ENCODE measurements at regions not wholly inside any gene's neighbourhood (a gene's known extent, or its start where the extent isn't known, plus 50 kb on each side); places are given as distances from the start of the nearest gene placed in this dataset.
"Not testable (repeated sequence)": the region's sequence is repeated elsewhere in the genome, so short reads cannot be mapped to it uniquely, and the experiment has no call there.

DNA sequence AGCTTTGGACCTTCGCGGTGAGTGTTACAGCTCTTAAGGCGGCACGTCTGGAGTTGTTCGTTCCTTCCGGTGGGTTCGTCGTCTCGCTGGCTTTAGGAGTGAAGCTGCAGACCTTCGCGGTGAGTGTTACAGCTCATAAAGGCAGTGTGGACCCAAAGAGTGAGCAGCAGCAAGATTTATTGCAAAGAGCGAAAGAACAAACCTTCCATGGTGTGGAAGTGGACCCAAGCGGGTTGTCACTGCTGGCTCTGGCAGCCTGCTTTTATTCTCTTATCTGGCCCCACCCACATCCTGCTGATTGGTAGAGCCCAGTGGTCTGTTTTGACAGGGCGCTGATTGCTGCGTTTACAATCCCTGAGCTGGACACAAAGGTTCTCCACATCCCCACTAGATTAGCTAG lies 396.1 kb upstream of the LCORL start:
- WGBS = 94% methylated on average over 15 of the region's 15 CpGs
- H2BK5ac ChIP-seq (ENCODE audit: low read depth, low read length, poor library complexity, severe bottlenecking); H3K18ac ChIP-seq (ENCODE audit: low read depth in 1 of 2, low read length in 2 of 2); H3K36me3 ChIP-seq (ENCODE audit: control insufficient read depth in 1 of 2, insufficient read depth in 2 of 2, low read depth in 1 of 2, low read length in 2 of 2); H3K27me3 ChIP-seq (ENCODE audit: control insufficient read depth in 1 of 2, insufficient read depth in 1 of 2, low read length in 2 of 2); H2BK12ac ChIP-seq (ENCODE audit: low read length in 2 of 2); H3K23ac ChIP-seq (ENCODE audit: low read length in 2 of 2); H3K9me3 ChIP-seq (ENCODE audit: control insufficient read depth, low read length); H2BK120ac ChIP-seq (ENCODE audit: low read depth, low read length); H4K91ac ChIP-seq (ENCODE audit: low read length); H3K79me1 ChIP-seq (replicated peaks; ENCODE audit: low read length, poor library complexity, severe bottlenecking); H3K14ac ChIP-seq (ENCODE audit: low read length in 2 of 2); DNase-seq; H3K4me1 ChIP-seq (ENCODE audit: control insufficient read depth, insufficient read depth, low read depth, low read length); H2AFZ ChIP-seq (ENCODE audit: low read depth, low read length); H2AK5ac ChIP-seq (ENCODE audit: low read length, severe bottlenecking); H3K4me2 ChIP-seq (ENCODE audit: low read length, poor library complexity, severe bottlenecking); H2BK15ac ChIP-seq (ENCODE audit: low read depth, poor library complexity, severe bottlenecking); H3K4ac ChIP-seq (ENCODE audit: low read depth in 1 of 2, low read length in 2 of 2); H3K4me3 ChIP-seq (ENCODE audit: insufficient read depth in 1 of 2, low read depth in 1 of 2, low read length in 2 of 2); H3K9ac ChIP-seq (ENCODE audit: low read length); H4K8ac ChIP-seq (ENCODE audit: low read length); H3K27ac ChIP-seq (ENCODE audit: low read length, poor library complexity, severe bottlenecking): not testable (repeated sequence)

DNA sequence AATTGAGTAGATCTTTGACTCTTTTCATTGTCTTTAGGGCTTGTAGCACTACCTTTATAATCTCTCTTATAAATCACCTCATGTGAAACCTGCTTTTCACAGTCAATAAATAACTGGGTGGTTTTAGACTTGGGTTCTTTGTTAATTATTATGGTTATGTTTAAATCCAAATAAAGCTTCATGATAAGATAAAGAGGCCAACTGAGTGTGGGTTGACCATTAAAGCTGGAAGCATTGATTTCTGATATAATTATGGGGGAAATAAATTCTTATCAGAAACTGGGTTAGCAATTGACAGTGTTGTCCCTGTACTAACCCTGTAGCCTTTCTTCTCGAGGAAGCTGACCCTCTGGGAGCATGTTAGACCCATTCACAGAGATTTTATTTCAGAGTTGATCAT lies 384.7 kb upstream of the LCORL start:
- H3K9ac ChIP-seq (ENCODE audit: low read length) = no peak overlapping the region
- no peak overlapping the region for H2AFZ ChIP-seq (ENCODE audit: low read depth, low read length)
- no peak overlapping the region for H2BK5ac ChIP-seq (ENCODE audit: low read depth, low read length, poor library complexity, severe bottlenecking)
- no peak for DNase-seq
- H2BK120ac ChIP-seq (ENCODE audit: low read depth, low read length) = no peak overlapping the region
- H2AK5ac ChIP-seq (ENCODE audit: low read length, severe bottlenecking) = no peak overlapping the region
- no peak overlapping the region for H3K23ac ChIP-seq (ENCODE audit: low read length in 2 of 2)
- H4K91ac ChIP-seq (ENCODE audit: low read length) = no peak overlapping the region
- WGBS = 9% methylated on average over 1 of the region's 1 CpG
- H2BK15ac ChIP-seq (ENCODE audit: low read depth, poor library complexity, severe bottlenecking) = no peak overlapping the region
- H3K27me3 ChIP-seq (ENCODE audit: control insufficient read depth in 1 of 2, insufficient read depth in 1 of 2, low read length in 2 of 2) = no peaks in the 10 kb centered on the region
- no peak overlapping the region for H4K8ac ChIP-seq (ENCODE audit: low read length)
- no peak overlapping the region for H3K18ac ChIP-seq (ENCODE audit: low read depth in 1 of 2, low read length in 2 of 2)
- no peak overlapping the region for H3K14ac ChIP-seq (ENCODE audit: low read length in 2 of 2)
- H3K36me3 ChIP-seq (ENCODE audit: control insufficient read depth in 1 of 2, insufficient read depth in 2 of 2, low read depth in 1 of 2, low read length in 2 of 2) = no peaks in the 10 kb centered on the region
- H2BK12ac ChIP-seq (ENCODE audit: low read length in 2 of 2) = no peak overlapping the region
- no peak overlapping the region for H3K4me2 ChIP-seq (ENCODE audit: low read length, poor library complexity, severe bottlenecking)
- H3K4me1 ChIP-seq (ENCODE audit: control insufficient read depth, insufficient read depth, low read depth, low read length) = no peaks in the 10 kb centered on the region
- no peak overlapping the region for H3K4ac ChIP-seq (ENCODE audit: low read depth in 1 of 2, low read length in 2 of 2)
- H3K79me1 ChIP-seq (replicated peaks; ENCODE audit: low read length, poor library complexity, severe bottlenecking) = no peaks in the 10 kb centered on the region
- no peak overlapping the region for H3K4me3 ChIP-seq (ENCODE audit: insufficient read depth in 1 of 2, low read depth in 1 of 2, low read length in 2 of 2)
- H3K27ac ChIP-seq (ENCODE audit: low read length, poor library complexity, severe bottlenecking) = no peak overlapping the region
- H3K9me3 ChIP-seq (ENCODE audit: control insufficient read depth, low read length) = no peaks in the 10 kb centered on the region

DNA sequence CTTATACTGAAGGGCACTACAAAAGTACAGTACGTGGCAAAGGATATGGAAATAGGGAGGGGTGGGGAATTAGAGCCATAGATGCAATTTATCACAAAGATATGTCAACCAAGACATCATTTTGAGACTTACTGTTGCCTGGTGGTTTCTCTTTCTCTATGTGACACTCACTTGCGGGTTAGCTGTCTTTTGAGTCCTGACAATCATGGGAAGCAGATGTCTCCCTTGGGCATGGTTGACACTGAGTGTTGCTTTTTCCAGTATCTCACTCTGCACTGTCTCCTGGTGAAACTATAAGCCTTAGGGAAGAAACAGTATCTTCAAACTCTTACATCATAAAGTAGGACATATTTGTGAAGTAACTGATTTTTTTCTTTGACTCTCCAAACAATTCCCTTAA lies 383.5 kb upstream of the LCORL start:
- no peak overlapping the region for H3K27ac ChIP-seq (ENCODE audit: low read length, poor library complexity, severe bottlenecking)
- WGBS = 80% methylated on average over 1 of the region's 2 CpGs

DNA sequence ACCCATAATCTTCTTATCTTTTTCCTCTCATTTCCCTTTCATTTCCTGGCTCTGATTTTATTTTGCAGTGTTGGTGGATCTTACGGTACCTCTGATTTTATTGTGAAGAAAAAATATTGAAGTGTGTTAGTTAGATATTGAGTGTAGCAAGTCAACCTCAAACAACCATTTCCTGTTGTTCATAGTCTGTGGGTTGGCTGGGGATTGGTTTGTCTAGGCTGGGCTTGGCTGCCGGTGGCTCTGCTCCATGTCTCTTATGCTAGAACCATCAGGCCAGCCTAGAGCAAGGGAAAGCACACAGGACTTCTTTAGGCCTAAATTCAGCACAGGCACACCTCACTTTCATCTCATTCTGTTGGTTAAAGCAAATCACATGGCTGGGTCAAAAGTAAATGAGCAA lies 383.1 kb upstream of the LCORL start:
- Histone ChIP-seq H4K8ac (ENCODE audit: low read length) (no peak overlapping the region), H3K27me3 (ENCODE audit: control insufficient read depth in 1 of 2, insufficient read depth in 1 of 2, low read length in 2 of 2) (no peaks in the 10 kb centered on the region), H2AK5ac (ENCODE audit: low read length, severe bottlenecking) (no peak overlapping the region), H3K36me3 (ENCODE audit: control insufficient read depth in 1 of 2, insufficient read depth in 2 of 2, low read depth in 1 of 2, low read length in 2 of 2) (no peaks in the 10 kb centered on the region), H2BK15ac (ENCODE audit: low read depth, poor library complexity, severe bottlenecking) (no peak overlapping the region), H2BK5ac (ENCODE audit: low read depth, low read length, poor library complexity, severe bottlenecking) (no peak overlapping the region), H3K9ac (ENCODE audit: low read length) (no peak overlapping the region), H3K79me1 (replicated peaks; ENCODE audit: low read length, poor library complexity, severe bottlenecking) (no peaks in the 10 kb centered on the region), H3K27ac (ENCODE audit: low read length, poor library complexity, severe bottlenecking) (no peak overlapping the region), H3K4me1 (ENCODE audit: control insufficient read depth, insufficient read depth, low read depth, low read length) (no peaks in the 10 kb centered on the region), H3K14ac (ENCODE audit: low read length in 2 of 2) (no peak overlapping the region), H2BK120ac (ENCODE audit: low read depth, low read length) (no peak overlapping the region), H3K23ac (ENCODE audit: low read length in 2 of 2) (no peak overlapping the region), H2BK12ac (ENCODE audit: low read length in 2 of 2) (no peak overlapping the region), H3K9me3 (ENCODE audit: control insufficient read depth, low read length) (no peaks in the 10 kb centered on the region), H3K18ac (ENCODE audit: low read depth in 1 of 2, low read length in 2 of 2) (no peak overlapping the region), H4K91ac (ENCODE audit: low read length) (no peak overlapping the region), H2AFZ (ENCODE audit: low read depth, low read length) (no peak overlapping the region), H3K4ac (ENCODE audit: low read depth in 1 of 2, low read length in 2 of 2) (no peak overlapping the region), H3K4me2 (ENCODE audit: low read length, poor library complexity, severe bottlenecking) (no peak overlapping the region), H3K4me3 (ENCODE audit: insufficient read depth in 1 of 2, low read depth in 1 of 2, low read length in 2 of 2) (no peak overlapping the region)
- no peak for DNase-seq
- 79% methylated on average over 2 of the region's 2 CpGs for WGBS

More for the DNA sequence above, 383.5 kb upstream of the LCORL start:
- Histone ChIP-seq H2AFZ (ENCODE audit: low read depth, low read length) (no peak overlapping the region), H3K4me3 (ENCODE audit: insufficient read depth in 1 of 2, low read depth in 1 of 2, low read length in 2 of 2) (no peak overlapping the region), H4K91ac (ENCODE audit: low read length) (no peak overlapping the region), H2BK5ac (ENCODE audit: low read depth, low read length, poor library complexity, severe bottlenecking) (no peak overlapping the region), H3K23ac (ENCODE audit: low read length in 2 of 2) (no peak overlapping the region), H2AK5ac (ENCODE audit: low read length, severe bottlenecking) (no peak overlapping the region), H3K9me3 (ENCODE audit: control insufficient read depth, low read length) (no peaks in the 10 kb centered on the region), H3K9ac (ENCODE audit: low read length) (no peak overlapping the region), H3K14ac (ENCODE audit: low read length in 2 of 2) (no peak overlapping the region), H2BK12ac (ENCODE audit: low read length in 2 of 2) (no peak overlapping the region), H2BK15ac (ENCODE audit: low read depth, poor library complexity, severe bottlenecking) (no peak overlapping the region), H3K4me2 (ENCODE audit: low read length, poor library complexity, severe bottlenecking) (no peak overlapping the region), H3K27me3 (ENCODE audit: control insufficient read depth in 1 of 2, insufficient read depth in 1 of 2, low read length in 2 of 2) (no peaks in the 10 kb centered on the region), H3K4me1 (ENCODE audit: control insufficient read depth, insufficient read depth, low read depth, low read length) (no peaks in the 10 kb centered on the region), H4K8ac (ENCODE audit: low read length) (no peak overlapping the region), H2BK120ac (ENCODE audit: low read depth, low read length) (no peak overlapping the region), H3K4ac (ENCODE audit: low read depth in 1 of 2, low read length in 2 of 2) (no peak overlapping the region), H3K36me3 (ENCODE audit: control insufficient read depth in 1 of 2, insufficient read depth in 2 of 2, low read depth in 1 of 2, low read length in 2 of 2) (no peaks in the 10 kb centered on the region), H3K79me1 (replicated peaks; ENCODE audit: low read length, poor library complexity, severe bottlenecking) (no peaks in the 10 kb centered on the region), H3K18ac (ENCODE audit: low read depth in 1 of 2, low read length in 2 of 2) (no peak overlapping the region)
- DNase-seq = no peak

Data from mesenchymal stem cell (in vitro differentiated cells and primary cell).